ENCODE measurements at regions not wholly inside any gene's neighbourhood (a gene's known extent, or its start where the extent isn't known, plus 50 kb on each side); places are given as distances from the start of the nearest gene placed in this dataset.

DNA sequence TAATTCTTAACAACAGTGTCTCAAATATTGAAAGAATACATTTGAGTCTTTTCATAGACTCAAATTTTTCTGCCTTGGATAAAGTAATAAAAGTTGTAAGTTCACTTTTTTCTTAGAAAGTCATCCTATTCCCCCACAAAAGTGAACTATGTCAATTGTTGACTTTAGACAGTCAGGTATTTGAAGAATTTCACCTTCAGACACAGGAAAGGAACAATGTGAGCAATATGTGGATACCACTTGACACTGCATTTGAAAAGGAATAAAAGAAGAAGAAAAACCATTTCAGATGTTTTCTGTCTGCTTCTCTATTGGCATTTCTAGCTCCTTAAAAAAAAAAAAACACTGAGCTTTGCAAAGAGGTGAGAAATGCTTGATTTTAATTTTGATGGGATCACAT, 1389.0 kb upstream of the IGFBP7 start:
- Histone ChIP-seq H3K79me2 (ENCODE audit: insufficient read depth, low read length) (no peaks in the 10 kb centered on the region), H3K9ac (ENCODE audit: extremely low read depth, insufficient read length, low read length) (no peak overlapping the region), H2BK15ac (ENCODE audit: low read depth, low read length) (no peak overlapping the region), H2AK5ac (ENCODE audit: insufficient read length, low read length) (no peak overlapping the region), H3K4me1 (ENCODE audit: insufficient read depth, low read length) (no peaks in the 10 kb centered on the region; the same call in 1 of the 2 replicates), H3K18ac (ENCODE audit: insufficient read length, low read depth, low read length) (no peak overlapping the region), H3K27ac (ENCODE audit: insufficient read length, low read depth, low read length) (no peak overlapping the region), H3K14ac (ENCODE audit: insufficient read depth, low read length) (no peak overlapping the region), H4K20me1 (ENCODE audit: control insufficient read depth, insufficient read depth, insufficient read length) (no peaks in the 10 kb centered on the region), H3K23me2 (ENCODE audit: insufficient read length, low read depth, low read length, poor library complexity, severe bottlenecking) (no peaks in the 10 kb centered on the region), H3K23ac (ENCODE audit: insufficient read length, low read depth, low read length) (no peak overlapping the region), H2BK20ac (ENCODE audit: low read depth, low read length, poor library complexity, severe bottlenecking) (no peak overlapping the region), H4K8ac (replicated peaks; ENCODE audit: insufficient read length, low read depth, low read length) (no peak overlapping the region), H3K9me3 (ENCODE audit: control insufficient read depth, low read depth, low read length) (no peaks in the 10 kb centered on the region), H2BK120ac (ENCODE audit: low read depth, low read length, poor library complexity, severe bottlenecking) (no peak overlapping the region), H3K4me2 (ENCODE audit: insufficient read depth, insufficient read length, low read length) (no peak overlapping the region), H2AFZ (ENCODE audit: low read length) (no peak overlapping the region), H3K27me3 (ENCODE audit: insufficient read depth, low read length) (no peaks in the 10 kb centered on the region), H2BK5ac (ENCODE audit: insufficient read length, low read length) (no peak overlapping the region), H3K4ac (ENCODE audit: low read depth, low read length) (no peak overlapping the region), H4K91ac (ENCODE audit: insufficient read length, low read depth, low read length) (no peak overlapping the region), H2BK12ac (ENCODE audit: insufficient read length, low read depth, low read length) (no peak overlapping the region), H4K5ac (ENCODE audit: insufficient read length, low read depth, low read length) (no peak overlapping the region), H3K56ac (ENCODE audit: insufficient read length, low read depth, low read length) (no peak overlapping the region), H3K79me1 (ENCODE audit: insufficient read depth, low read depth, low read length, poor library complexity, severe bottlenecking) (no peaks in the 10 kb centered on the region), H3T11ph (ENCODE audit: low read length) (no peak overlapping the region)
- Mint-ChIP-seq H3K4me1 (peaks cover 24 to 27% of the 10 kb centered on the region in 2 experiments), H3K27ac (no peak overlapping the region), H3K4me3 (no peak overlapping the region), H3K36me3 (ENCODE audit: insufficient read depth in 1 of 3, low read depth in 3 of 3) (peaks cover 2 to 20% (median 14%) of the 10 kb centered on the region in 3 experiments; a peak in 6 of 7 replicates), H3K9me3 (peaks cover 8 to 9% of the 10 kb centered on the region in 2 experiments; a peak in 4 of 5 replicates), H3K27me3 (ENCODE audit: low read depth) (no peaks in the 10 kb centered on the region; the same call in 1 of the 2 replicates)
- DNase-seq = no peak
- TF ChIP-seq, protein P1, sequence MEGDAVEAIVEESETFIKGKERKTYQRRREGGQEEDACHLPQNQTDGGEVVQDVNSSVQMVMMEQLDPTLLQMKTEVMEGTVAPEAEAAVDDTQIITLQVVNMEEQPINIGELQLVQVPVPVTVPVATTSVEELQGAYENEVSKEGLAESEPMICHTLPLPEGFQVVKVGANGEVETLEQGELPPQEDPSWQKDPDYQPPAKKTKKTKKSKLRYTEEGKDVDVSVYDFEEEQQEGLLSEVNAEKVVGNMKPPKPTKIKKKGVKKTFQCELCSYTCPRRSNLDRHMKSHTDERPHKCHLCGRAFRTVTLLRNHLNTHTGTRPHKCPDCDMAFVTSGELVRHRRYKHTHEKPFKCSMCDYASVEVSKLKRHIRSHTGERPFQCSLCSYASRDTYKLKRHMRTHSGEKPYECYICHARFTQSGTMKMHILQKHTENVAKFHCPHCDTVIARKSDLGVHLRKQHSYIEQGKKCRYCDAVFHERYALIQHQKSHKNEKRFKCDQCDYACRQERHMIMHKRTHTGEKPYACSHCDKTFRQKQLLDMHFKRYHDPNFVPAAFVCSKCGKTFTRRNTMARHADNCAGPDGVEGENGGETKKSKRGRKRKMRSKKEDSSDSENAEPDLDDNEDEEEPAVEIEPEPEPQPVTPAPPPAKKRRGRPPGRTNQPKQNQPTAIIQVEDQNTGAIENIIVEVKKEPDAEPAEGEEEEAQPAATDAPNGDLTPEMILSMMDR (conservative IDR thresholded peaks at IDR 0.05) = no peak
